PC-3 (cell line): ENCODE measurements at regions not wholly inside any gene's neighbourhood (a gene's known extent, or its start where the extent isn't known, plus 50 kb on each side); places are given as distances from the start of the nearest gene placed in this dataset.

Experiments used
- ATAC-seq: fragments of 200-7000 bp; cut with Tn5 transposase; 2 replicates; pipeline ENCODE4 v1.9.1; 2020; ENCODE audit warnings: mild to moderate bottlenecking, moderate library complexity
- BruUV-seq: library from RNA; stranded (reverse); fragments of 400-500 nt; replicated peaks from 2 replicates; lab custom pipeline; 2021; lab: Mats Ljungman, UMichigan
- CTCF ChIA-PET: fragments of 300-600 bp; sonication (Branson Sonifier 250); formaldehyde crosslinking; loops from one replicate; lab custom pipeline; 2022; ENCODE audit warnings: antibody characterized with exemption; lab: Charles Lee
- POLR2A ChIA-PET: fragments of 300-600 bp; sonication (Branson Sonifier 250); formaldehyde crosslinking; loops from one replicate; lab custom pipeline; 2022; ENCODE audit warnings: antibody characterized with exemption; ENCODE audit not compliant: unreplicated experiment; lab: Charles Lee
- DNase-seq: peaks from one replicate; pipeline ENCODE4 v3.0.0-alpha.2; 2015
- H2AFZ ChIP-seq: fragments of 300-600 bp; sonication (generic); 2 replicates; pipeline ENCODE4 v1.6.0; 2016; ENCODE audit warnings: antibody characterized with exemption, low read length
- H3F3A ChIP-seq: fragments of 300-600 bp; sonication (generic); one replicate; pipeline ENCODE4 v1.6.0; 2017; ENCODE audit warnings: antibody characterized with exemption, low read length, control low read depth, mild to moderate bottlenecking; ENCODE audit not compliant: unreplicated experiment
- H3K27ac ChIP-seq: fragments of 300-600 bp; sonication (generic); 2 replicates; pipeline ENCODE4 v1.5.1; 2016; ENCODE audit warnings: mild to moderate bottlenecking, low read length
- H3K27me3 ChIP-seq: fragments of 300-600 bp; sonication (generic); 2 replicates; pipeline ENCODE4 v1.6.1; 2016; ENCODE audit warnings: low read length, mixed read lengths
- H3K36me3 ChIP-seq: fragments of 300-600 bp; sonication (generic); 2 replicates; pipeline ENCODE4 v1.6.1; 2016; ENCODE audit warnings: low read depth, mixed run types, low read length, mixed read lengths
- H3K4me1 ChIP-seq: fragments of 300-600 bp; sonication (generic); 2 replicates; pipeline ENCODE4 v1.5.1; 2016; ENCODE audit warnings: low read length; ENCODE audit not compliant: insufficient read depth
- H3K4me2 ChIP-seq: fragments of 300-600 bp; sonication (generic); 2 replicates; pipeline ENCODE4 v1.6.0; 2016; ENCODE audit warnings: low read length
- H3K4me3 ChIP-seq: fragments of 300-600 bp; sonication (generic); 2 replicates; pipeline ENCODE4 v1.5.1; 2016; ENCODE audit warnings: mild to moderate bottlenecking, low read length, mixed read lengths
- H3K79me2 ChIP-seq: fragments of 300-600 bp; sonication (generic); 2 replicates; pipeline ENCODE4 v1.6.1; 2017; ENCODE audit warnings: low read length, mixed read lengths
- H3K9ac ChIP-seq: fragments of 300-600 bp; sonication (generic); 2 replicates; pipeline ENCODE4 v1.6.0; 2016; ENCODE audit warnings: mild to moderate bottlenecking, low read length
- H3K9me2 ChIP-seq: fragments of 300-600 bp; sonication (generic); replicated peaks from 2 replicates; pipeline ENCODE4 v1.6.1; 2016; ENCODE audit warnings: mixed run types, low read length, mixed read lengths
- H3K9me3 ChIP-seq: fragments of 300-600 bp; sonication (generic); 2 replicates; pipeline ENCODE4 v1.6.1; 2016; ENCODE audit warnings: low read length, mixed read lengths
- H4K20me1 ChIP-seq: fragments of 300-600 bp; sonication (generic); 2 replicates; pipeline ENCODE4 v1.6.1; 2016; ENCODE audit warnings: low read length, mixed read lengths
- CTCF ChIP-seq: fragments of 300-600 bp; sonication (generic); conservative IDR thresholded peaks from 2 replicates; pipeline ENCODE4 v1.5.1; 2017; ENCODE audit warnings: antibody characterized with exemption, low read depth, mild to moderate bottlenecking, low read length
- EZH2 ChIP-seq: fragments of 300-600 bp; sonication (generic); IDR thresholded peaks from one replicate; pipeline ENCODE4 v1.6.1; 2017; ENCODE audit warnings: antibody characterized with exemption, mild to moderate bottlenecking, low read length; ENCODE audit not compliant: unreplicated experiment
- EZH2phosphoT487 ChIP-seq: fragments of 300-600 bp; sonication (generic); IDR thresholded peaks from 2 replicates; pipeline ENCODE4 v1.6.1; 2018; ENCODE audit warnings: mild to moderate bottlenecking, antibody characterized with exemption, low read length, borderline replicate concordance
- intact Hi-C: fragments of 100-400 bp; cut with micrococcal nuclease; formaldehyde crosslinking; loops from 2 replicates; pipeline ENCODE4 v1.9.0; 2023

DNA sequence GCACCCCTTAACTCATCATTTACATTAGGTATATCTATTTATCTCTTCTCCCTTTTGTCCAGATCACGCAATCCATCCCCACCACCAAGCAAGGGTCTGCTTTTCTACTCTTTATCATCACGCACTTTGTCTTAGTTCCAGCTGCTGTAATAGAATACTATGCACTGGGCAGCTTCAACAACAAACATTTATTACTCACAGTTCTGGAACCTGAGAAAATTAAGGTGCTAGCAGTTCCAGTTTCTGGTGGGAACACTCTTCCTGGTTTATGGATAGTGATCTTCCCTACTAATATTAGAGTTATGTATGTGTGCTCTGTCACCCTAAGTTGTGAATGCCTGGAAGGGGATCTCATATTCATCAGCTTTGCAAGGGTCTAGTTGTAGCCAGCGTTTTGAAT is 687.0 kb downstream of the NTRK3 start:
- Histone ChIP-seq H2AFZ (no peak overlapping the region), H3K36me3 (no peaks in the 10 kb centered on the region), H3F3A (no peaks in the 10 kb centered on the region), H3K4me3 (peak overlapping the region; percentile 46; the same call in 1 of the 2 replicates), H4K20me1 (no peaks in the 10 kb centered on the region), H3K4me1 (peaks cover 25% of the 10 kb centered on the region), H3K4me2 (peak overlapping the region; percentile 53), H3K27ac (no peak overlapping the region), H3K9ac (no peak overlapping the region), H3K79me2 (no peaks in the 10 kb centered on the region), H3K9me3 (no peaks in the 10 kb centered on the region), H3K27me3 (no peaks in the 10 kb centered on the region), H3K9me2 (no peaks in the 10 kb centered on the region)
- ATAC-seq, result no peak
- DNase-seq, result peak; percentile 23
- BruUV-seq, result no TSS peak
- intact Hi-C loops, result no loop called here
- no peak for TF ChIP-seq EZH2
- no peak for TF ChIP-seq CTCF
- TF ChIP-seq EZH2phosphoT487, result no peak
- ChIA-PET POLR2A (no interaction called here), CTCF (no interaction called here)

- no peaks in the 10 kb centered on the region for H3K27me3 ChIP-seq
- H3K4me3 ChIP-seq, result no peak overlapping the region
- DNase-seq (no peak), ATAC-seq (no peak)
- peaks cover 24% of the 10 kb centered on the region for H3K4me1 ChIP-seq
- intact Hi-C loops, result no loop called here
- H3K9me3 ChIP-seq, result no peaks in the 10 kb centered on the region
- H2AFZ ChIP-seq, result no peak overlapping the region
- CTCF ChIA-PET, result no interaction called here
- no peaks in the 10 kb centered on the region for H3K9me2 ChIP-seq
- no peaks in the 10 kb centered on the region for H4K20me1 ChIP-seq
- H3K9ac ChIP-seq, result no peak overlapping the region
- H3F3A ChIP-seq, result no peaks in the 10 kb centered on the region
- no peaks in the 10 kb centered on the region for H3K79me2 ChIP-seq
- no peak overlapping the region for H3K27ac ChIP-seq
- H3K4me2 ChIP-seq, result no peak overlapping the region
- no peaks in the 10 kb centered on the region for H3K36me3 ChIP-seq
- BruUV-seq, result no TSS peak
- TF ChIP-seq CTCF (no peak), EZH2 (no peak), EZH2phosphoT487 (no peak)
- POLR2A ChIA-PET, result no interaction called here
These were observed 689.0 kb downstream of the NTRK3 start for GRCh38 chr15:87567406-87568030.

- H3F3A ChIP-seq, result no peaks in the 10 kb centered on the region
- no peaks in the 10 kb centered on the region for H3K27me3 ChIP-seq
- H3K36me3 ChIP-seq, result no peaks in the 10 kb centered on the region
- intact Hi-C loops, result no loop called here
- no TSS peak for BruUV-seq
- H3K4me1 ChIP-seq, result peaks cover 11% of the 10 kb centered on the region
- H3K27ac ChIP-seq, result no peak overlapping the region
- no peaks in the 10 kb centered on the region for H4K20me1 ChIP-seq
- ChIA-PET POLR2A (no interaction called here), CTCF (no interaction called here)
- H2AFZ ChIP-seq, result no peak overlapping the region
- no peak for DNase-seq
- TF ChIP-seq CTCF (no peak), EZH2phosphoT487 (no peak), EZH2 (no peak)
- no peak overlapping the region for H3K4me3 ChIP-seq
- no peaks in the 10 kb centered on the region for H3K9me3 ChIP-seq
- no peak overlapping the region for H3K9ac ChIP-seq
- H3K9me2 ChIP-seq, result no peaks in the 10 kb centered on the region
- no peak overlapping the region for H3K4me2 ChIP-seq
- ATAC-seq, result no peak
- H3K79me2 ChIP-seq, result no peaks in the 10 kb centered on the region
These were observed 690.3 kb downstream of the NTRK3 start for GRCh38 chr15:87566236-87566635.
